A673 (cell line): ENCODE measurements at regions not wholly inside any gene's neighbourhood (a gene's known extent, or its start where the extent isn't known, plus 50 kb on each side); places are given as distances from the start of the nearest gene placed in this dataset.

Source experiments
- BruUV-seq: library from RNA; stranded (reverse); fragments of 400-500 nt; replicated peaks from 2 replicates; lab custom pipeline; 2021; lab: Mats Ljungman, UMichigan
- CTCF ChIA-PET: fragments of 300-600 bp; sonication (Branson Sonifier 250); formaldehyde crosslinking; loops from one replicate; lab custom pipeline; 2022; ENCODE audit warnings: antibody characterized with exemption; lab: Charles Lee
- POLR2A ChIA-PET: fragments of 300-600 bp; sonication (Branson Sonifier 250); formaldehyde crosslinking; loops from one replicate; lab custom pipeline; 2022; ENCODE audit warnings: antibody characterized with exemption; ENCODE audit not compliant: low non-redundant PET; lab: Charles Lee
- DNase-seq: peaks from one replicate; pipeline ENCODE4 v3.0.0-alpha.2; 2015; ENCODE audit warnings: low spot score
- H3K27ac ChIP-seq: fragments of 200-600 bp; sonication (generic); 2 replicates; pipeline ENCODE4 v1.5.1; 2016; ENCODE audit warnings: mixed run types, low read depth, mild to moderate bottlenecking, mixed read lengths, antibody characterized with exemption, low read length; ENCODE audit not compliant: poor library complexity, severe bottlenecking
- H3K27me3 ChIP-seq: fragments of 200-600 bp; sonication (generic); replicated peaks from 2 replicates; pipeline ENCODE4 v1.6.1; 2017; ENCODE audit warnings: mixed run types, low read depth, mild to moderate bottlenecking, mixed read lengths, antibody characterized with exemption, low read length; ENCODE audit not compliant: insufficient read depth, poor library complexity
- H3K36me3 ChIP-seq: fragments of 200-600 bp; sonication (generic); 2 replicates; pipeline ENCODE4 v1.6.1; 2016; ENCODE audit warnings: mixed run types, mild to moderate bottlenecking, mixed read lengths, antibody characterized with exemption, low read length; ENCODE audit not compliant: insufficient read depth, poor library complexity, severe bottlenecking
- H3K4me1 ChIP-seq: fragments of 200-600 bp; sonication (generic); 2 replicates; pipeline ENCODE4 v1.6.1; 2017; ENCODE audit warnings: mixed run types, mild to moderate bottlenecking, mixed read lengths, antibody characterized with exemption, low read length; ENCODE audit not compliant: insufficient read depth, poor library complexity, severe bottlenecking
- H3K4me3 ChIP-seq: fragments of 200-600 bp; sonication (generic); 2 replicates; pipeline ENCODE4 v1.5.1; 2016; ENCODE audit warnings: low read depth, mixed run types, mild to moderate bottlenecking, mixed read lengths, low read length; ENCODE audit not compliant: poor library complexity, severe bottlenecking
- H3K9me3 ChIP-seq: fragments of 200-600 bp; sonication (generic); 2 replicates; pipeline ENCODE4 v1.6.1; 2016; ENCODE audit warnings: mixed run types, low read depth, mild to moderate bottlenecking, mixed read lengths, antibody characterized with exemption, low read length; ENCODE audit not compliant: poor library complexity, severe bottlenecking
- EZH2 ChIP-seq: fragments of 200-600 bp; sonication (generic); IDR thresholded peaks from 2 replicates; pipeline ENCODE4 v1.6.1; 2017; ENCODE audit warnings: borderline replicate concordance, low read depth, mild to moderate bottlenecking, mixed read lengths, antibody characterized with exemption, low read length; ENCODE audit not compliant: poor library complexity, severe bottlenecking
- intact Hi-C: fragments of 100-400 bp; cut with micrococcal nuclease; formaldehyde crosslinking; loops from one replicate; pipeline ENCODE4 v1.10.0; 2022; ENCODE audit not compliant: unreplicated experiment
- TF ChIP-seq, protein P1 (sequence below): fragments of 300-800, 200-600 bp; sonication (generic); conservative IDR thresholded peaks from 2 replicates; pipeline ENCODE4 v1.5.1; 2017; ENCODE audit warnings: low read depth, mild to moderate bottlenecking, antibody characterized with exemption, low read length, moderate library complexity, mixed read lengths

DNA sequence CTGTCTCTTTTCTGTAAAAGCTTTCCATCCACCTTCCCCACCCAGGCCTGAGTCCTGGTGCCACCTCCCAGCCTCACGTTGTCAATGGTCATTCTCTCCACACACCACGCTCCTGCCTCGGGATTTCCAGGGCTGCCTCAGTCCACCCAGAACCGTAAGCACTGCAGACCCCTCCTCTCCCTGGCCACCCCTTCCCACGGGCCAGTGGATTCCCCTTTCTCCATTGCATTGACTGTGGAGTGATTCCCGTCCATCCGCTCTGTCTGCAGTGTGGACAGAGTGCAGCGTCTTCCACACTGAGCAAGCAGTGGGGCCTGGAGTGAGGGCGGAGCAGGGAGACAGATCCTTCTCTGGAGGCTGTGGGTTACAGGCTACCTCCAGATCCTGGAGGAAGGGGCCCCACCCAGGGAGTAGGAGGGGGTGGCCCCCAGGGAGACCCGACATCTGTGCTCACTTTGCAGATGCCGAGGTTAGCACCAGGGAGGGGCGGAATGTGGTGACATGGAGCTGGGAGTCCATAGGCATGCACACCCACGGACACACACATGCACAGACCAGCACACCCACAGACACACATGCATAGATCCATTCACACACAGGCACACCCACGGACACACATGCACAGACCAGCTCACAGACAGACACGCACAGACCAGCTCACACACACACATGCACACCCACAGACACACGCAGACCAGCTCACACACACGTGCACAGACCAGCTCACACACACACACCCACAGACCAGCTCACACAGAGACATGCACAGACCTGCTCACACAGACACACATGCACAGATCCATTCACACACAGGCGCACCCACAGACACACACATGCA lies 109.6 kb upstream of the B3GAT1 start:
- H3K27ac ChIP-seq = no peak overlapping the region
- ChIA-PET CTCF (no interaction called here), POLR2A (no interaction called here)
- DNase-seq = no peak
- TF ChIP-seq, protein P1, sequence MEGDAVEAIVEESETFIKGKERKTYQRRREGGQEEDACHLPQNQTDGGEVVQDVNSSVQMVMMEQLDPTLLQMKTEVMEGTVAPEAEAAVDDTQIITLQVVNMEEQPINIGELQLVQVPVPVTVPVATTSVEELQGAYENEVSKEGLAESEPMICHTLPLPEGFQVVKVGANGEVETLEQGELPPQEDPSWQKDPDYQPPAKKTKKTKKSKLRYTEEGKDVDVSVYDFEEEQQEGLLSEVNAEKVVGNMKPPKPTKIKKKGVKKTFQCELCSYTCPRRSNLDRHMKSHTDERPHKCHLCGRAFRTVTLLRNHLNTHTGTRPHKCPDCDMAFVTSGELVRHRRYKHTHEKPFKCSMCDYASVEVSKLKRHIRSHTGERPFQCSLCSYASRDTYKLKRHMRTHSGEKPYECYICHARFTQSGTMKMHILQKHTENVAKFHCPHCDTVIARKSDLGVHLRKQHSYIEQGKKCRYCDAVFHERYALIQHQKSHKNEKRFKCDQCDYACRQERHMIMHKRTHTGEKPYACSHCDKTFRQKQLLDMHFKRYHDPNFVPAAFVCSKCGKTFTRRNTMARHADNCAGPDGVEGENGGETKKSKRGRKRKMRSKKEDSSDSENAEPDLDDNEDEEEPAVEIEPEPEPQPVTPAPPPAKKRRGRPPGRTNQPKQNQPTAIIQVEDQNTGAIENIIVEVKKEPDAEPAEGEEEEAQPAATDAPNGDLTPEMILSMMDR = no peak
- TF ChIP-seq EZH2 = no peak
- no peaks in the 10 kb centered on the region for H3K4me1 ChIP-seq
- intact Hi-C loops = no loop called here
- no TSS peak for BruUV-seq
- no peaks in the 10 kb centered on the region for H3K9me3 ChIP-seq
- no peaks in the 10 kb centered on the region for H3K27me3 ChIP-seq
- no peak overlapping the region for H3K4me3 ChIP-seq
- no peaks in the 10 kb centered on the region for H3K36me3 ChIP-seq

DNA sequence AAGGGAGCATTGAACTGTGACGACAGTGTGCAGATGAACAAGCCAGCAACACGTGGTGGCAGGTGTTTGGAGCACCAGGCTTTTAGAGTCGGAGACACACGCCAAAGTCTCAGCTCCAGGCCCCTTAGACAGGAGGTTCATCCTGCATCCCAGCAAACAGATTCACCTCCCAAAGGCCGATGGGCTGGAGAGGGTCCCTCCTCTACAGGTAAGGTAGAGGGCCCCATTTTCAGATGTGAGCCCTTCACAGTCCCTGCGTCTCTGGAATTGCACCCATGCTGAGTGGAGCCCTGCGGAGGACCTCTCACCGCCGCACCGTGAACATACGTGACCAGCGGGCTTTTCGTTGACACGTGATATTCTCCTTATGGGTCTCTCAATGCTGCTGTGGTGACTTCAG lies 109.0 kb upstream of the B3GAT1 start:
- TF ChIP-seq, protein P1 = no peak
- TF ChIP-seq EZH2 = no peak
- BruUV-seq = no TSS peak
- ChIA-PET CTCF (no interaction called here), POLR2A (no interaction called here)
- Histone ChIP-seq H3K27me3 (no peaks in the 10 kb centered on the region), H3K27ac (no peak overlapping the region), H3K4me1 (no peaks in the 10 kb centered on the region), H3K9me3 (no peaks in the 10 kb centered on the region), H3K36me3 (no peaks in the 10 kb centered on the region), H3K4me3 (no peak overlapping the region)
- DNase-seq = no peak
- intact Hi-C loops = no loop called here

DNA sequence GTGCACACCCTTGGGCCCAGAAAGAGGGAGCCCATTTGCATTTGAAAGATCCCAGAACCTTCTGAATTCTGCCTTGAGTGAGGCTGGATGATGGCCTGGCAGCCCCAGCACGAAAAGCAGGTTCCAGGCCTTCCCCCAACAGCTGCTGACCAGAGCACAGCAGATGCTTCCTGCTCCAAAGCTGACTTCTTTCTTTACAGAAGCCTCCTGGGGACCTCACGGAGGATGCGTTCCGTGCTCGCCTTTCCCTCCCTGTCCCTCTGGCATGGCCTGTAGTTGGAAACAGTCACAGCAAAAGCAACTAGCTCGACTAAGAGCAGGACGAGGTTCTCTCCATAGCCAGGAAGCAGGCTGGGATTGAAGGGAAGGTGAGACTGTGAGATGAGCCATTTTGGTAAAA lies 107.7 kb upstream of the B3GAT1 start:
- H3K27me3 ChIP-seq = no peaks in the 10 kb centered on the region
- no TSS peak for BruUV-seq
- intact Hi-C loops = no loop called here
- CTCF ChIA-PET = no interaction called here
- H3K4me3 ChIP-seq = no peak overlapping the region
- no peak for DNase-seq
- TF ChIP-seq, protein P1 = no peak
- TF ChIP-seq EZH2 = no peak
- no peak overlapping the region for H3K27ac ChIP-seq
- no peaks in the 10 kb centered on the region for H3K9me3 ChIP-seq
- POLR2A ChIA-PET = no interaction called here
- no peaks in the 10 kb centered on the region for H3K4me1 ChIP-seq
- no peaks in the 10 kb centered on the region for H3K36me3 ChIP-seq
